IPS-18a (cell line): ENCODE measurements at regions not wholly inside any gene's neighbourhood (a gene's known extent, or its start where the extent isn't known, plus 50 kb on each side); places are given as distances from the start of the nearest gene placed in this dataset.

Experiments
- H3K27ac ChIP-seq: one replicate; pipeline ENCODE4 v1.5.1; 2013; ENCODE audit warnings: low read length
- H3K27me3 ChIP-seq: one replicate; pipeline ENCODE4 v1.6.1; 2013; ENCODE audit warnings: mild to moderate bottlenecking, low read length; ENCODE audit not compliant: control insufficient read depth, insufficient read depth
- H3K36me3 ChIP-seq: one replicate; pipeline ENCODE4 v1.6.1; 2013; ENCODE audit warnings: low read depth, low read length; ENCODE audit not compliant: control insufficient read depth
- H3K4me1 ChIP-seq: one replicate; pipeline ENCODE4 v1.6.1; 2013; ENCODE audit warnings: low read depth, low read length; ENCODE audit not compliant: control insufficient read depth
- H3K4me3 ChIP-seq: one replicate; pipeline ENCODE4 v1.5.1; 2013; ENCODE audit warnings: low read length
- H3K9ac ChIP-seq: one replicate; pipeline ENCODE4 v1.6.1; 2013; ENCODE audit warnings: mild to moderate bottlenecking, low read length, moderate library complexity
- H3K9me3 ChIP-seq: one replicate; pipeline ENCODE4 v1.6.1; 2013; ENCODE audit warnings: low read depth, low read length; ENCODE audit not compliant: control insufficient read depth

- H3K27me3 ChIP-seq: no peaks in the 10 kb centered on the region
- no peak overlapping the region for H3K9ac ChIP-seq
- no peak overlapping the region for H3K4me3 ChIP-seq
- H3K27ac ChIP-seq: no peak overlapping the region
- H3K36me3 ChIP-seq: no peaks in the 10 kb centered on the region
- no peaks in the 10 kb centered on the region for H3K4me1 ChIP-seq
- H3K9me3 ChIP-seq: no peaks in the 10 kb centered on the region
Observed at GRCh38 chrX:9301836-9302235, 163.0 kb upstream of the TBL1X start.

GRCh38 chrX:9302381-9302780 is 162.5 kb upstream of the TBL1X start:
- Histone ChIP-seq H3K27me3 (no peaks in the 10 kb centered on the region), H3K9ac (no peak overlapping the region), H3K4me3 (no peak overlapping the region), H3K27ac (no peak overlapping the region), H3K9me3 (no peaks in the 10 kb centered on the region), H3K4me1 (no peaks in the 10 kb centered on the region), H3K36me3 (no peaks in the 10 kb centered on the region)

DNA sequence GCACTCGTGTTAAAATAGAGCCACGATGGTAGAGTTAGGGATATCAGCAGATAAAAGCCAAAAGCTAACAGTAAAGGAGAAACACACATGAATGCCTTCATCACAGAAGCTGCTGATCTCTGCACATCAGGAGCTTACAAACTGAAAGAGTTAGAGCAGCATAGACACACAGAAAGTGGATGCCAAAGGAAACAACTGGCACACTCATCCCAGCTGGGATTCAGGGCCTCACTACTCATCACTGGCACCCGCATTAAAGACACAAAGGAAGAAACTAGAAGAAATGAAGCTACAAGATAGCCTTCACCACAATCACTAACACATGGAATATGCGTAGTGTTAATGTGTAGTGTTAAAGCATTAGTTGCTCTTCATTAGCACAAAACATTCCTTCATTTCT is 156.4 kb upstream of the TBL1X start:
- Histone ChIP-seq H3K36me3 (no peaks in the 10 kb centered on the region), H3K27me3 (no peaks in the 10 kb centered on the region), H3K9ac (no peak overlapping the region), H3K27ac (no peak overlapping the region), H3K4me3 (no peak overlapping the region), H3K9me3 (no peaks in the 10 kb centered on the region), H3K4me1 (no peaks in the 10 kb centered on the region)

DNA sequence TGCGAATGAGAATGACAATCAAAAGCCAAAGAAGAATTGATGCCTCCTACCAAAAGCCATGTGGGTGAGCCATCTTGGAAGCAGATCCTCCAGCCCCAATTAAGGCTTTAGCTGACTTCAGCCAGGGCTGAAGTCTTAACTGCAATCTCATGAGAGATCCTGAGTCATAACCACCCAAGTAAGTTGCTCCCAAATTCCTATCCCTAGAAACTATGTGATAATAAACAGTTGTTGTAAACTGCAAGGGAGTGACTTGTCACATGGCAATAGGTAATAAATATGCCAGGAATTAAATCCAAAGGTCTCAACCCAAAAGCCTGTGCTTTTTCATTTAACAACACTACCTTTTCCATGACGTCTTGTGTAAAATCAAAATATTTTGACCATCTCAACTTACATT is 154.2 kb upstream of the TBL1X start:
- Histone ChIP-seq H3K27me3 (no peaks in the 10 kb centered on the region), H3K36me3 (no peaks in the 10 kb centered on the region), H3K4me1 (no peaks in the 10 kb centered on the region), H3K27ac (no peak overlapping the region), H3K9me3 (no peaks in the 10 kb centered on the region), H3K9ac (no peak overlapping the region), H3K4me3 (no peak overlapping the region)

- Histone ChIP-seq H3K9me3 (no peaks in the 10 kb centered on the region), H3K4me3 (no peak overlapping the region), H3K36me3 (no peaks in the 10 kb centered on the region), H3K4me1 (no peaks in the 10 kb centered on the region), H3K27ac (no peak overlapping the region), H3K27me3 (no peaks in the 10 kb centered on the region), H3K9ac (no peak overlapping the region)
Observed at GRCh38 chrX:9311421-9312160, 153.3 kb upstream of the TBL1X start.

- Histone ChIP-seq H3K9ac (no peak overlapping the region), H3K4me3 (no peak overlapping the region), H3K27ac (no peak overlapping the region), H3K9me3 (no peaks in the 10 kb centered on the region), H3K4me1 (peaks cover 2% of the 10 kb centered on the region), H3K27me3 (no peaks in the 10 kb centered on the region), H3K36me3 (no peaks in the 10 kb centered on the region)
Observed at GRCh38 chrX:9312922-9313867, 151.7 kb upstream of the TBL1X start.

- Histone ChIP-seq H3K4me1 (peaks cover 7% of the 10 kb centered on the region), H3K9me3 (no peaks in the 10 kb centered on the region), H3K27me3 (no peaks in the 10 kb centered on the region), H3K9ac (no peak overlapping the region), H3K36me3 (no peaks in the 10 kb centered on the region), H3K27ac (no peak overlapping the region), H3K4me3 (no peak overlapping the region)
Observed at GRCh38 chrX:9315086-9315485, 149.8 kb upstream of the TBL1X start.

- H3K27me3 ChIP-seq: no peaks in the 10 kb centered on the region
- no peak overlapping the region for H3K27ac ChIP-seq
- H3K9me3 ChIP-seq: no peaks in the 10 kb centered on the region
- H3K9ac ChIP-seq: no peak overlapping the region
- H3K4me3 ChIP-seq: no peak overlapping the region
- no peaks in the 10 kb centered on the region for H3K36me3 ChIP-seq
- H3K4me1 ChIP-seq: peaks cover 10% of the 10 kb centered on the region
Observed at GRCh38 chrX:9316096-9316495, 148.8 kb upstream of the TBL1X start.

- Histone ChIP-seq H3K4me3 (no peak overlapping the region), H3K9ac (no peak overlapping the region), H3K36me3 (no peaks in the 10 kb centered on the region), H3K27ac (no peak overlapping the region), H3K4me1 (peaks cover 11% of the 10 kb centered on the region), H3K27me3 (no peaks in the 10 kb centered on the region), H3K9me3 (no peaks in the 10 kb centered on the region)
Observed at GRCh38 chrX:9317176-9317575, 147.7 kb upstream of the TBL1X start.

GRCh38 chrX:9318213-9318612 is 146.6 kb upstream of the TBL1X start:
- H3K36me3 ChIP-seq: no peaks in the 10 kb centered on the region
- H3K9ac ChIP-seq: no peak overlapping the region
- no peak overlapping the region for H3K27ac ChIP-seq
- no peak overlapping the region for H3K4me3 ChIP-seq
- H3K9me3 ChIP-seq: no peaks in the 10 kb centered on the region
- no peaks in the 10 kb centered on the region for H3K27me3 ChIP-seq
- H3K4me1 ChIP-seq: peaks cover 11% of the 10 kb centered on the region

- no peak overlapping the region for H3K27ac ChIP-seq
- no peaks in the 10 kb centered on the region for H3K9me3 ChIP-seq
- H3K4me1 ChIP-seq: peaks cover 11% of the 10 kb centered on the region
- no peaks in the 10 kb centered on the region for H3K27me3 ChIP-seq
- H3K4me3 ChIP-seq: no peak overlapping the region
- no peaks in the 10 kb centered on the region for H3K36me3 ChIP-seq
- H3K9ac ChIP-seq: no peak overlapping the region
Observed at GRCh38 chrX:9318766-9319165, 146.1 kb upstream of the TBL1X start.
